Loucy (cell line): ENCODE measurements at regions not wholly inside any gene's neighbourhood (a gene's known extent, or its start where the extent isn't known, plus 50 kb on each side); places are given as distances from the start of the nearest gene placed in this dataset.

ENCODE experiments used
- H2AFZ ChIP-seq: fragments of 200-600 bp; sonication (generic); 2 replicates; pipeline ENCODE4 v1.6.0; 2016; ENCODE audit warnings: antibody characterized with exemption, mild to moderate bottlenecking, low read length, moderate library complexity
- H3F3A ChIP-seq: fragments of 200-600 bp; 2 replicates; pipeline ENCODE4 v1.6.0; 2016; ENCODE audit warnings: antibody characterized with exemption, low read depth, mild to moderate bottlenecking
- H3K27me3 ChIP-seq: fragments of 200-600 bp; sonication (generic); 2 replicates; pipeline ENCODE4 v1.6.1; 2014; ENCODE audit warnings: low read length, mild to moderate bottlenecking; ENCODE audit not compliant: insufficient read depth, poor library complexity, severe bottlenecking
- H3K36me3 ChIP-seq: fragments of 200-600 bp; sonication (generic); 2 replicates; pipeline ENCODE4 v1.6.1; 2016; ENCODE audit warnings: low read length; ENCODE audit not compliant: insufficient read depth
- H3K4me1 ChIP-seq: fragments of 200-600 bp; sonication (generic); 2 replicates; pipeline ENCODE4 v1.5.1; 2014; ENCODE audit warnings: low read length, mild to moderate bottlenecking; ENCODE audit not compliant: insufficient read depth, poor library complexity, severe bottlenecking
- H3K4me2 ChIP-seq: fragments of 200-600 bp; sonication (generic); 2 replicates; pipeline ENCODE4 v1.6.0; 2014; ENCODE audit warnings: antibody characterized with exemption, low read length, low read depth, mild to moderate bottlenecking; ENCODE audit not compliant: poor library complexity, severe bottlenecking
- H3K4me3 ChIP-seq: fragments of 200-600 bp; sonication (generic); 2 replicates; pipeline ENCODE4 v1.5.1; 2014; ENCODE audit warnings: low read length, mild to moderate bottlenecking, mixed read lengths; ENCODE audit not compliant: poor library complexity, severe bottlenecking
- H3K79me2 ChIP-seq: fragments of 200-600 bp; sonication (generic); 2 replicates; pipeline ENCODE4 v1.6.1; 2014; ENCODE audit warnings: low read length; ENCODE audit not compliant: insufficient read depth
- H3K9ac ChIP-seq: fragments of 200-600 bp; sonication (generic); 2 replicates; pipeline ENCODE4 v1.6.0; 2014; ENCODE audit warnings: mild to moderate bottlenecking, low read depth, low read length, moderate library complexity; ENCODE audit not compliant: poor library complexity, severe bottlenecking
- H3K9me2 ChIP-seq: fragments of 200-600 bp; sonication (generic); replicated peaks from 2 replicates; pipeline ENCODE4 v1.6.1; 2016; ENCODE audit warnings: low read depth, low read length, mixed read lengths
- H3K9me3 ChIP-seq: fragments of 200-600 bp; sonication (generic); 2 replicates; pipeline ENCODE4 v1.6.1; 2014; ENCODE audit warnings: mild to moderate bottlenecking, antibody characterized with exemption, low read length, low read depth; ENCODE audit not compliant: insufficient read depth
- H4K20me1 ChIP-seq: fragments of 200-600 bp; sonication (generic); 2 replicates; pipeline ENCODE4 v1.6.0; 2014; ENCODE audit warnings: antibody characterized with exemption, low read length, mild to moderate bottlenecking; ENCODE audit not compliant: insufficient read depth, poor library complexity, severe bottlenecking
- CTCF ChIP-seq: fragments of 200-600 bp; sonication (generic); conservative IDR thresholded peaks from 2 replicates; pipeline ENCODE4 v1.5.1; 2014; ENCODE audit warnings: mild to moderate bottlenecking, antibody characterized with exemption, low read length
- EZH2phosphoT487 ChIP-seq: fragments of 200-600 bp; IDR thresholded peaks from 2 replicates; pipeline ENCODE4 v1.6.1; 2018; ENCODE audit warnings: antibody characterized with exemption, mild to moderate bottlenecking, moderate library complexity, borderline replicate concordance

GRCh38 chr20:23135449-23136420 is 49.6 kb upstream of the CD93 start:
- Histone ChIP-seq H2AFZ (no peak overlapping the region), H3K4me3 (no peak overlapping the region), H3K9ac (no peak overlapping the region), H4K20me1 (no peaks in the 10 kb centered on the region), H3F3A (no peaks in the 10 kb centered on the region), H3K4me1 (peaks cover 17% of the 10 kb centered on the region), H3K4me2 (no peak overlapping the region), H3K79me2 (no peaks in the 10 kb centered on the region), H3K9me2 (no peaks in the 10 kb centered on the region), H3K27me3 (no peaks in the 10 kb centered on the region), H3K9me3 (no peaks in the 10 kb centered on the region), H3K36me3 (no peaks in the 10 kb centered on the region)
- TF ChIP-seq CTCF = no peak
- no peak for TF ChIP-seq EZH2phosphoT487
